NB4 (cell line): ENCODE measurements at regions not wholly inside any gene's neighbourhood (a gene's known extent, or its start where the extent isn't known, plus 50 kb on each side); places are given as distances from the start of the nearest gene placed in this dataset.

ENCODE experiments used
- DNase-seq: peaks from one replicate; pipeline ENCODE4 v3.0.0; 2010; ENCODE audit warnings: low read depth
- H3K4me3 ChIP-seq: one replicate; pipeline ENCODE4 v1.5.1; 2011; ENCODE audit warnings: mild to moderate bottlenecking, low read depth, low read length, moderate library complexity
- MYC ChIP-seq: IDR thresholded peaks from 2 replicates; pipeline ENCODE4 v1.6.1; 2011; ENCODE audit warnings: low read depth, low read length
- POLR2A ChIP-seq: IDR thresholded peaks from 2 replicates; pipeline ENCODE4 v1.6.1; 2011; ENCODE audit warnings: mild to moderate bottlenecking; ENCODE audit not compliant: insufficient read length; ENCODE audit errors: extremely low read depth
- TF ChIP-seq, protein P1 (sequence below): IDR thresholded peaks from one replicate; pipeline ENCODE4 v1.5.1; 2012; ENCODE audit warnings: low read depth, low read length
- TF ChIP-seq, protein P2 (sequence below): IDR thresholded peaks from 2 replicates; pipeline ENCODE4 v1.6.1; 2011; ENCODE audit warnings: low read depth, low read length

DNA sequence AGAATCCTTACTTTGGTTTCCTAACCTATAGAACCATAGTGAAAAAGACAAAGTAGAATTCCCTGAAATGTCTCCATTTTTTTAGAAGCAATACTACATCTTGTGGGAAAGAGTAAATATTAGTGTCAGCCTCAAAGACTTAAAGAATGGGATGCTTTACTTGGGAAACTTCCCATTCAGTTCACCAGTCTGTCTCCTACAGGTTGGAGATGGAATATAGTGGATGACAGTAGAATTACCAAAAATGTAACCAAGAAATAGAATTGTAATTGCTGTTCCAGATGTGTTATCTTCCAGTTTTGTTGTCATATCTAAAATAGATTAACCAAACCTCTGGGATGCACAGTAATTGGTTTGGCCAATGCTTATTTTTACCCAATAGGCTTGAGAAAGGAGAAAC is 338.6 kb upstream of the GRID2 start:
- TF ChIP-seq, protein P1, sequence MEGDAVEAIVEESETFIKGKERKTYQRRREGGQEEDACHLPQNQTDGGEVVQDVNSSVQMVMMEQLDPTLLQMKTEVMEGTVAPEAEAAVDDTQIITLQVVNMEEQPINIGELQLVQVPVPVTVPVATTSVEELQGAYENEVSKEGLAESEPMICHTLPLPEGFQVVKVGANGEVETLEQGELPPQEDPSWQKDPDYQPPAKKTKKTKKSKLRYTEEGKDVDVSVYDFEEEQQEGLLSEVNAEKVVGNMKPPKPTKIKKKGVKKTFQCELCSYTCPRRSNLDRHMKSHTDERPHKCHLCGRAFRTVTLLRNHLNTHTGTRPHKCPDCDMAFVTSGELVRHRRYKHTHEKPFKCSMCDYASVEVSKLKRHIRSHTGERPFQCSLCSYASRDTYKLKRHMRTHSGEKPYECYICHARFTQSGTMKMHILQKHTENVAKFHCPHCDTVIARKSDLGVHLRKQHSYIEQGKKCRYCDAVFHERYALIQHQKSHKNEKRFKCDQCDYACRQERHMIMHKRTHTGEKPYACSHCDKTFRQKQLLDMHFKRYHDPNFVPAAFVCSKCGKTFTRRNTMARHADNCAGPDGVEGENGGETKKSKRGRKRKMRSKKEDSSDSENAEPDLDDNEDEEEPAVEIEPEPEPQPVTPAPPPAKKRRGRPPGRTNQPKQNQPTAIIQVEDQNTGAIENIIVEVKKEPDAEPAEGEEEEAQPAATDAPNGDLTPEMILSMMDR: no peak
- TF ChIP-seq MYC (no peak), POLR2A (no peak)
- TF ChIP-seq, protein P2, sequence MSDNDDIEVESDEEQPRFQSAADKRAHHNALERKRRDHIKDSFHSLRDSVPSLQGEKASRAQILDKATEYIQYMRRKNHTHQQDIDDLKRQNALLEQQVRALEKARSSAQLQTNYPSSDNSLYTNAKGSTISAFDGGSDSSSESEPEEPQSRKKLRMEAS: no peak
- DNase-seq: no peak
- no peak overlapping the region for H3K4me3 ChIP-seq

DNA sequence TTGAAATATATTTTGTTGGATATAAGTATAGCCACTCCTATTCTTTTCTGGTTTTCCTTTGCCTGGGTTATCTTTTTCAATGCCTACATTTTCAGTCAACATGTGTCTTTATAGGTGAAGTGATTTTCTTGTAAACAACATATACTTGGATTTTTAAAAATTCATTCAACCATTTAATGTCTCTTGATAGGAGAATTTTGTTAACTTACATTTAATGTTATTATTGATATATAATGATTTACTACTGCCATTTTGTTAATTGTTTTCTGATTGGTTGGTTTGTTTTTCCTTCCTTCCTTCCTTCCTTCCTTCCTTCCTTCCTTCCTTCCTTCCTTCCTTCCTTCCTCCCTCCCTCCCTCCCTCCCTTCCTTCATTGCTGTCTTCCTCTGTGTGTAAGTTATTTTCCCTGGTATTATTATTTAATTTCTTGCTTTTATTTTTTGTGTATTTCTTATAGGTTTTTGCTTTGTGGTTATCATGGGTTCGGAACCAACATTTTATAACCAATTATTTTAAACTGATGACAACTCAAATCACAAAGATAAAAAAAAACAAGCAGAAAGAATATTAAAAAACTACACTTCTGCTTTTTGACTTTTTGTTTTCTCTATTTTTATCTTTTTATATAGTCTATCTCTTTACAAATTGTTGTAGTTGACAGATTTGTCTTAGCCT is 330.1 kb upstream of the GRID2 start:
- TF ChIP-seq, protein P2: no peak
- TF ChIP-seq, protein P1: no peak
- TF ChIP-seq MYC (no peak), POLR2A (no peak)
- DNase-seq: no peak
- no peak overlapping the region for H3K4me3 ChIP-seq

GRCh38 chr4:91984466-91984865 is 319.3 kb upstream of the GRID2 start:
- no peak for DNase-seq
- TF ChIP-seq POLR2A (no peak), MYC (no peak)
- H3K4me3 ChIP-seq: no peak overlapping the region

DNA sequence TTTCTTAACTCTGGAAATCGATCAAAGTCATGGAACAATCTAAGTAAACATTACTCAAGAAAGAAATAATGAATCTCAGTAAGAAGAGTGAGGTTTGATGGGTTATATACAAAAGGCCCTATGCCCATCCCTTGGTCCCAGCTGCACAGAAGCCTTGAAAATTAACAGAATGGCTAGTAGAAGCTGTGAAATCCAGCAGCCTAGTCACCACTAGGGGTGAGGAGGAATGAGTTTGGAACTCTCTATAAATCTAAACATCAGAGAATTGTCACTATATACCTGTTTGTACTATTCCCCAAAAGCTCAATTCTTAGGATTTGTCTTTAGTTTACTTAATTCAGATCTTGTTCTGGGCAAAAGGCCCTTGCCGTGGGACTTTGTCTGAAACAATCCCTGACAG is 313.9 kb upstream of the GRID2 start:
- TF ChIP-seq, protein P1: no peak
- no peak for TF ChIP-seq MYC
- TF ChIP-seq POLR2A: no peak
- TF ChIP-seq, protein P2: no peak
- no peak for DNase-seq
- H3K4me3 ChIP-seq: no peak overlapping the region

DNA sequence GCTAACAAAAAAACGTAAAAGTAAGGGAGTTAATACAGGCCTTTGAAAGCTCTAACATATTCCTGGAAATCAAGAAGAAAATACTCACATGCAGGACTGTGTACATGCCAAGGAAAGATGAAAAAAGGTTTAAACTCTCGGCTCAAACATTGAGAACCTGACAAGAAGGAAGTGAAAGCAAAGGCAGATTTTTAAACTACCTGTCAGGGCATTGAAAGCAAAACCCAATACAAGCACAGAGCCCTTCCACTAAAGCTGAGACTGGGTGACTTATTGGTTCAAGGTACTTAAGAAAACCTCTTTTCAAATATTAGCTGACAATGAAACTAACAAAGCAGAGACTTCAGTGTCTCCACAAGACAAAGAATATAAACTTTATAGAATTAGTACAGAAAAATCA is 313.0 kb upstream of the GRID2 start:
- H3K4me3 ChIP-seq: no peak overlapping the region
- no peak for DNase-seq
- no peak for TF ChIP-seq MYC
- TF ChIP-seq, protein P1: no peak
- no peak for TF ChIP-seq POLR2A
- TF ChIP-seq, protein P2: no peak

DNA sequence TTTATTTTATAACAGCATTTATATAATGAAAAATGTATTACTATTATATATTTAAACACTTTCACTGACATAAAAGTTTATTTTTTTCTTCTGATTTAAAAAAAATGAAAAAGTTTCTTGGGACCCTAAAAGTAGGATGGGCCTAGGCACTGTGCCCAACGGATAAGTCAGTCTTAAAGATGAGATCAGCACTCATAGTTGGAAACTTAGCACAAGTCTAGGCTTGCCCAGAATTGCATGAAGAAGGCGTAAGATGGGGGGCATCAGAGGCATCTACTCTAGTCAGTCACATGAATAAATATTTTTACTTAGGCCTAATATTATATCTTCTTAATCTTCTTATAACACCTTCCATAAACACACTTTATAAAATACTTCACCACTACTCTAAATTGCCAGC is 306.7 kb upstream of the GRID2 start:
- no peak for DNase-seq
- TF ChIP-seq, protein P2: no peak
- TF ChIP-seq MYC: no peak
- TF ChIP-seq, protein P1: no peak
- no peak for TF ChIP-seq POLR2A
- H3K4me3 ChIP-seq: no peak overlapping the region
